ENCODE measurements at regions not wholly inside any gene's neighbourhood (a gene's known extent, or its start where the extent isn't known, plus 50 kb on each side); places are given as distances from the start of the nearest gene placed in this dataset.
"Not testable (repeated sequence)": the region's sequence is repeated elsewhere in the genome, so short reads cannot be mapped to it uniquely, and the experiment has no call there.

DNA sequence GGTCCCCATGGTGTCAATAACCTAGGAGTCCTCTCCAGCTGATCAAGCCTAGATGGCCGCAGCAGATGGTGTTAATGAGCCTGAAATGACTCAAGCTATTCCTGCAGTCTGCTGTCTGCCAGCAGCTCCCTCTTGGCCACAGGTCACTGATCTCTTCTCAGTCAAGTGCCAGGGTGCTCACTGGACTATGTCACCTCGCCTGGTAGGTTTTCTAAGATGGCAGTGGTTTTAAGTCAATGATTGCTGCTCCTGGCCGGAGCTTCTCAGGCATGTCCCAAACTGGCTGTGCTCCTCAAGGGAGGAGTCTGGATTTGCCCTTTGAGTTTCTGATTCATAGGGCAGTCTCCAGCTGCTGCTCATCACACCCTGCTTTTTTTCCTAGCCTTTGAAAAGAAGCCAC, 58.6 kb upstream of the SHISA6 start:
- no peak for DNase-seq (ENCODE audit: low read depth)
- no peak for TF ChIP-seq CTCF (IDR thresholded peaks at IDR 0.05; ENCODE audit: control insufficient read depth, insufficient read depth, low read depth, low read length, missing control alignments)
- no peak overlapping the region for H3K4me3 ChIP-seq (ENCODE audit: control insufficient read depth, low read depth, low read length)

DNA sequence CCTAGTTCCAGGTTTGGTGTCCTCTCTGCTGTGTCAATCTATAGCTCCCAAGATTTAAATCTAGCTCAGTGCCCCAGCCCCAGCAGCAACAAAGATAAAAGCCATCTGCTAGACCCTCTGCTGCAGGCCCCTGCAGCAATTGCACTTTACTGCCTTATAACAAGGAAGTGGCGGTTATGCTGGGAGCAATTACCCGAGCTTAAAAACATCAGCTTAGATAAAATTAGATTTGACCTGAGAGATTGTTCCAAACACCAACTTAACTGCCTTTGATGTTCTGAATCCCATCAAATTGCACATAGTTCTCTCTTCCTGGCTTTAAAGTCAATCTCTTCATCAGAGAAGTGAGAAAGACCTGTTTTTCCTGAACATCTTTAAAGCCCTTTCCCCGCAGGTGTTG, 62.4 kb upstream of the SHISA6 start:
- DNase-seq (ENCODE audit: low read depth), result no peak
- TF ChIP-seq CTCF (IDR thresholded peaks at IDR 0.05; ENCODE audit: control insufficient read depth, insufficient read depth, low read depth, low read length, missing control alignments), result no peak
- H3K4me3 ChIP-seq (ENCODE audit: control insufficient read depth, low read depth, low read length), result no peak overlapping the region

DNA sequence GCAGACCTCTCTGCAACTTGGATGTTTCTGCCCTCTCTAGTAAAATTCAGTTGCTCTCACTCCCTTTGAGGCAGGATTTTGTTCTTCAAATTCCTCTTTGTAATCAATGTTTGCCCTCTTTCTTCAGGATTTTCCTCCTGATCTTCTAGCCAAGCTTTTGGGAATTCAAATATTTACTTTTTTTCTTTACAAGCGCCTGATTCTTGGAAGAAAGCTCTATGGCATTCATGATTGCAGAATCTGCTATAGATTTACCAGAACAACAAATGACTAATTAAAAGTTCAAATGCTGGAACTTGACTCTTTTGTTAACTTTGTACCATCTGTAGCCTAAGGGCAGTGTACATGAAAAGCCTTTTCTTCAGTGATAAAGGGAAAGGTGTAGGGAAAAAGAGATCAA, 63.7 kb upstream of the SHISA6 start:
- TF ChIP-seq CTCF (IDR thresholded peaks at IDR 0.05; ENCODE audit: control insufficient read depth, insufficient read depth, low read depth, low read length, missing control alignments), result no peak

GRCh38 chr17:11176549-11176948, 64.5 kb upstream of the SHISA6 start:
- no peak for DNase-seq (ENCODE audit: low read depth)
- no peak for TF ChIP-seq CTCF (IDR thresholded peaks at IDR 0.05; ENCODE audit: control insufficient read depth, insufficient read depth, low read depth, low read length, missing control alignments)
- H3K4me3 ChIP-seq (ENCODE audit: control insufficient read depth, low read depth, low read length), result no peak overlapping the region

More for the DNA sequence above, 63.7 kb upstream of the SHISA6 start:
- no peak overlapping the region for H3K4me3 ChIP-seq (ENCODE audit: control insufficient read depth, low read depth, low read length)
- DNase-seq (ENCODE audit: low read depth), result no peak

DNA sequence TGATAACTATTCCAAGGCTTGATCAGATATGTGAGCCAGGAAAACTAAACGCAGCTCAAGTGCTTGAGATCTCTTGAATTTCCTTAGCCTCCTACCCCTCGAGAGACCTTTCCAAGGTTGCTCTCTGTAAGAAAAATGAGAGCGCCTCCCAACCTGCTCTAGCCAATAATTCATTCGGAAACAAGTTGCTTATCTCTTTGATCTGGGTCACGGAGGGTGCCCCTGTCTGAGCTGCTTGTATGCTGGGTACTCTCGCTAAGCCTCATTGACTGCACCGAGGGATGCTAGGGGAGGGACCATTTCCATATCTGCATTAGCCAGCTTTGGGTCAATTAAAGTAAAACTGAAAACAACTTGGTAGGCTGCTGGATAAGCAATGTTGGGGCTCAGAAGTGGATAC, 70.1 kb upstream of the SHISA6 start:
- H3K4me3 ChIP-seq (ENCODE audit: control insufficient read depth, low read depth, low read length), result no peak overlapping the region
- no peak for DNase-seq (ENCODE audit: low read depth)
- TF ChIP-seq CTCF (IDR thresholded peaks at IDR 0.05; ENCODE audit: control insufficient read depth, insufficient read depth, low read depth, low read length, missing control alignments), result no peak

GRCh38 chr17:11151818-11152425, 89.1 kb upstream of the SHISA6 start:
- TF ChIP-seq CTCF (IDR thresholded peaks at IDR 0.05; ENCODE audit: control insufficient read depth, insufficient read depth, low read depth, low read length, missing control alignments), result no peak
- DNase-seq (ENCODE audit: low read depth), result no peak
- H3K4me3 ChIP-seq (ENCODE audit: control insufficient read depth, low read depth, low read length), result no peak overlapping the region

DNA sequence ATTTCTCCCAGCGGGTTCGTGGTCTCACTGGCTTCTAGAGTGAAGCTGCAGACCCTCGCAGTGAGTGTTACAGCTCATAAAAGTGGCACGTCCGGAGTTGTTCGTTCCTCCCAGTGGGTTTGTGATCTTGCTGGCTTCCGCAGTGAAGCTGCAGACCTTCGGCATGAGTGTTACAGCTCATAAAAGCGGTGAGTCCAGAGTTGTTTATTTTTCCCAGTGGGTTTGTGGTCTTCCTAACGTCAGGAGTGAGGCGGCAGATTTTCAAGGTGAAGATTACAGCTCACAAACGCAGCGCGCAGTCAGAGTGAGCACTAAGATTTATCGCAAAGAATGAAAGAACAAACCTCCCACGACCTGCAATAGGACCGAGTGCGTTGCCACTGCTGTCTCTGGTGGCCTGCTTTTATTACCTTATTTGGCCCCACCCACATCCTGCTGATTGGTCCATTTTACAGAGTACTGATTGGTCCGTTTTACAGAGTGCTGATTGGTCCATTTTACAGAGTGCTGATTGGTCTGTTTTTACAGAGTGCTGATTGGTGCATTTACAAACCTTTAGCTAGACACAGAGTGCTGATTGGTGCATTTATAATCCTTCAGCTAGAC, 90.0 kb upstream of the SHISA6 start:
- DNase-seq (ENCODE audit: low read depth); H3K4me3 ChIP-seq (ENCODE audit: control insufficient read depth, low read depth, low read length): not testable (repeated sequence)

All from AG09309 (cell line).